MM.1S (cell line): ENCODE measurements at regions not wholly inside any gene's neighbourhood (a gene's known extent, or its start where the extent isn't known, plus 50 kb on each side); places are given as distances from the start of the nearest gene placed in this dataset.

Source experiments
- DNase-seq: peaks from one replicate; pipeline ENCODE4 v3.0.0-alpha.2; 2015
- H2AFZ ChIP-seq: fragments of 300-600 bp; sonication (generic); 2 replicates; pipeline ENCODE4 v1.6.0; 2016; ENCODE audit warnings: antibody characterized with exemption, low read length
- H3F3A ChIP-seq: fragments of 300-600 bp; sonication (generic); 2 replicates; pipeline ENCODE4 v1.6.1; 2016; ENCODE audit warnings: mild to moderate bottlenecking, antibody characterized with exemption, low read length, moderate library complexity, mixed read lengths; ENCODE audit not compliant: insufficient read depth
- H3K27ac ChIP-seq: fragments of 300-600 bp; sonication (generic); 2 replicates; pipeline ENCODE4 v1.5.1; 2016; ENCODE audit warnings: mild to moderate bottlenecking, low read length
- H3K27me3 ChIP-seq: fragments of 300-600 bp; sonication (generic); replicated peaks from 2 replicates; pipeline ENCODE4 v1.6.0; 2016; ENCODE audit warnings: low read length; ENCODE audit not compliant: insufficient read depth
- H3K36me3 ChIP-seq: fragments of 300-600 bp; sonication (generic); replicated peaks from 2 replicates; pipeline ENCODE4 v1.6.1; 2016; ENCODE audit warnings: mild to moderate bottlenecking, low read length, mixed read lengths; ENCODE audit not compliant: insufficient read depth
- H3K4me1 ChIP-seq: fragments of 300-600 bp; sonication (generic); 2 replicates; pipeline ENCODE4 v1.6.1; 2016; ENCODE audit warnings: low read length, mixed read lengths
- H3K4me2 ChIP-seq: fragments of 300-600 bp; sonication (generic); 2 replicates; pipeline ENCODE4 v1.6.0; 2016; ENCODE audit warnings: low read depth, low read length
- H3K4me3 ChIP-seq: fragments of 300-600 bp; sonication (generic); 2 replicates; pipeline ENCODE4 v1.5.1; 2016; ENCODE audit warnings: low read length, mixed read lengths
- H3K79me2 ChIP-seq: fragments of 300-600 bp; sonication (generic); 2 replicates; pipeline ENCODE4 v1.6.1; 2016; ENCODE audit warnings: mixed run types, low read length, mixed read lengths
- H3K9ac ChIP-seq: fragments of 300-600 bp; sonication (generic); 2 replicates; pipeline ENCODE4 v1.6.1; 2016; ENCODE audit warnings: low read length, mixed read lengths
- H3K9me2 ChIP-seq: fragments of 300-600 bp; sonication (generic); replicated peaks from 2 replicates; pipeline ENCODE4 v1.6.1; 2016; ENCODE audit warnings: mild to moderate bottlenecking, low read length, mixed read lengths; ENCODE audit not compliant: insufficient read depth
- H3K9me3 ChIP-seq: fragments of 300-600 bp; sonication (generic); replicated peaks from 2 replicates; pipeline ENCODE4 v1.6.1; 2016; ENCODE audit warnings: mild to moderate bottlenecking, low read length, mixed read lengths; ENCODE audit not compliant: insufficient read depth
- H4K20me1 ChIP-seq: fragments of 300-600 bp; sonication (generic); 2 replicates; pipeline ENCODE4 v1.6.1; 2016; ENCODE audit warnings: mild to moderate bottlenecking, low read length, moderate library complexity, mixed read lengths; ENCODE audit not compliant: insufficient read depth
- EZH2 ChIP-seq: fragments of 300-600 bp; sonication (generic); optimal IDR thresholded peaks from 2 replicates; pipeline ENCODE3; 2017; ENCODE audit warnings: low read depth, mild to moderate bottlenecking, antibody characterized with exemption, low read length, mixed read lengths
- EZH2phosphoT487 ChIP-seq: fragments of 300-600 bp; sonication (generic); IDR thresholded peaks from 2 replicates; pipeline ENCODE4 v1.6.1; 2018; ENCODE audit warnings: antibody characterized with exemption, low read length
- TF ChIP-seq, protein P1 (sequence below): fragments of 300-600 bp; sonication (generic); IDR thresholded peaks from 2 replicates; pipeline ENCODE4 v1.5.1; 2016; ENCODE audit warnings: antibody characterized with exemption, low read length, mixed read lengths

DNA sequence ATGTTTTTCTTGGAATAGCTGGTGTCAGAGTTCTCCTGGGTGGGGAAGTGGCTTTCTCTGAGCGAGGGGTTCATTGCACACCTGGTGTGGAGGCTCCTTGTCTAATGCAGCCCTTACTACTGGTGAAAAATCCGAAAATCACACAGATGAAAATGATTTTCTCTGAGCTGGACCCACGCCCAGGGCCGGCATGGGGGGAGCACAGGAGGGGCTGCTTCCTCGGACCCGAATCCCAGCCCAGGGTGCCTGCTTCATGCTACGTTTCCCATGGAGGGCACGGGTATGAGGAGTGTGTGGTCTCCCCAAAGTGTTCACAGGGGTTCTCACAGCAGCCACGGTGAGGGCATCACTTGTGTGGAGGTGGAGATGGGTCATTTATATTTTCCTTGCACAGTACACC lies 288.0 kb upstream of the HDAC4 start:
- H2AFZ ChIP-seq, result no peak overlapping the region
- no peaks in the 10 kb centered on the region for H3K9me3 ChIP-seq
- DNase-seq, result no peak

DNA sequence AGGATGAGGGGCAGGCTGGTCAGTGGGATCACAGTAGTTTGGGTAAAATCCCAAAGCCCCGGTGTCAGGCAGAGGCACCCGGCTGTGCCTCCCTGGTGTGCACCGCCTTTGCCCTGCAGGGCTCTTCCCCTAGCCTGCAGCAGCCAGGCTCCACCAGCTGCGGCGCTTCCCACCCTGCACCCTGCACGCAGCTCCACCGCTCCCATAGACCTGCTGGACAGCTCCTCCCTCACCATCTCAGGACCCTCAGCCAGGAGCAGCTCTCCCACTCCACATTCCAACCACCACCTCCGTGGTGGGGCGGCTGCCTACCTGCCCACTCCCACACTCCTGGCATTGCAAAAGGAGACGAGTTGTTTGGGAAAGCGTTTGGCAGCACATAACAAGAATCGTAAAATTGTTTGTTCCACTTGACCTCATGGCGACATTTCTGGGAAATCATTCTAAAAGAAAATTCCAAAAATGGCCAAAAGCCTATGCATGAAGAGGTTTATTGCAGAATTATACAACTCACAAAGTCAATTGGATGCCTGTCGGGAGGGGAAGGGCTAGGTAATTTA lies 287.4 kb upstream of the HDAC4 start:
- H3K4me2 ChIP-seq, result no peak overlapping the region
- no peaks in the 10 kb centered on the region for H3F3A ChIP-seq
- H3K4me3 ChIP-seq, result no peak overlapping the region
- H3K9me3 ChIP-seq, result no peaks in the 10 kb centered on the region
- H3K36me3 ChIP-seq, result no peaks in the 10 kb centered on the region
- DNase-seq, result no peak
- no peaks in the 10 kb centered on the region for H3K4me1 ChIP-seq
- no peaks in the 10 kb centered on the region for H3K9me2 ChIP-seq
- H3K79me2 ChIP-seq, result no peaks in the 10 kb centered on the region
- no peak overlapping the region for H3K9ac ChIP-seq
- H4K20me1 ChIP-seq, result no peaks in the 10 kb centered on the region
- no peak overlapping the region for H2AFZ ChIP-seq
- no peak overlapping the region for H3K27ac ChIP-seq
- TF ChIP-seq, protein P1, sequence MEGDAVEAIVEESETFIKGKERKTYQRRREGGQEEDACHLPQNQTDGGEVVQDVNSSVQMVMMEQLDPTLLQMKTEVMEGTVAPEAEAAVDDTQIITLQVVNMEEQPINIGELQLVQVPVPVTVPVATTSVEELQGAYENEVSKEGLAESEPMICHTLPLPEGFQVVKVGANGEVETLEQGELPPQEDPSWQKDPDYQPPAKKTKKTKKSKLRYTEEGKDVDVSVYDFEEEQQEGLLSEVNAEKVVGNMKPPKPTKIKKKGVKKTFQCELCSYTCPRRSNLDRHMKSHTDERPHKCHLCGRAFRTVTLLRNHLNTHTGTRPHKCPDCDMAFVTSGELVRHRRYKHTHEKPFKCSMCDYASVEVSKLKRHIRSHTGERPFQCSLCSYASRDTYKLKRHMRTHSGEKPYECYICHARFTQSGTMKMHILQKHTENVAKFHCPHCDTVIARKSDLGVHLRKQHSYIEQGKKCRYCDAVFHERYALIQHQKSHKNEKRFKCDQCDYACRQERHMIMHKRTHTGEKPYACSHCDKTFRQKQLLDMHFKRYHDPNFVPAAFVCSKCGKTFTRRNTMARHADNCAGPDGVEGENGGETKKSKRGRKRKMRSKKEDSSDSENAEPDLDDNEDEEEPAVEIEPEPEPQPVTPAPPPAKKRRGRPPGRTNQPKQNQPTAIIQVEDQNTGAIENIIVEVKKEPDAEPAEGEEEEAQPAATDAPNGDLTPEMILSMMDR, result no peak
- TF ChIP-seq EZH2 (no peak), EZH2phosphoT487 (no peak)
- no peaks in the 10 kb centered on the region for H3K27me3 ChIP-seq

More for the DNA sequence above, 288.0 kb upstream of the HDAC4 start:
- no peaks in the 10 kb centered on the region for H3K36me3 ChIP-seq
- H3K4me2 ChIP-seq, result no peak overlapping the region
- no peaks in the 10 kb centered on the region for H3F3A ChIP-seq
- H3K4me1 ChIP-seq, result no peaks in the 10 kb centered on the region
- no peak overlapping the region for H3K27ac ChIP-seq
- no peaks in the 10 kb centered on the region for H3K79me2 ChIP-seq
- no peak overlapping the region for H3K4me3 ChIP-seq
- H3K9me2 ChIP-seq, result no peaks in the 10 kb centered on the region
- no peak overlapping the region for H3K9ac ChIP-seq
- H4K20me1 ChIP-seq, result no peaks in the 10 kb centered on the region
- TF ChIP-seq EZH2phosphoT487 (no peak), EZH2 (no peak)
- TF ChIP-seq, protein P1, result no peak
- no peaks in the 10 kb centered on the region for H3K27me3 ChIP-seq

DNA sequence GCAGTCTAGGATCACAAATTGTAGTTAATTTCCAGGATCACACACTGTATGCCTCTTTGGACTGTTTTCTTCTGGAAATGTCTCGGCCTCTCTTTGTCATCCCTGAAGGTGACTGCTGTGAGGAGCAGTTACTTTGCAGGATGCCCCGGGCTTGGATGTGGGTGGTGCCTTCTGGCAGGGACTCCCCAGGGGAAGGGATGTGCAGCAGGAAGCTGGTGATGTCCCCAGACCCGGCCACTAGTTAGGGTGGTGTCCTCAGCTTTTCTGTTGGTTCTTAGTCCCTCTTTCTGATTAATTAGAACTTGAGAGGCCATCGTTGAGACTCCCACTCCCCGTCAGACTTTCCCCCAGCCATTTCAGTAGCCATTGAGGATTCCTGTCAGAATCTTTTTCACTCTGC lies 286.6 kb upstream of the HDAC4 start:
- Histone ChIP-seq H3K9ac (no peak overlapping the region), H3K9me3 (no peaks in the 10 kb centered on the region), H3K9me2 (no peaks in the 10 kb centered on the region), H3K79me2 (no peaks in the 10 kb centered on the region), H3K4me2 (no peak overlapping the region), H3K4me3 (no peak overlapping the region), H4K20me1 (no peaks in the 10 kb centered on the region), H3K4me1 (no peaks in the 10 kb centered on the region), H3K27ac (no peak overlapping the region), H3K36me3 (no peaks in the 10 kb centered on the region), H3F3A (no peaks in the 10 kb centered on the region), H2AFZ (no peak overlapping the region), H3K27me3 (no peaks in the 10 kb centered on the region)
- TF ChIP-seq, protein P1, result no peak
- TF ChIP-seq EZH2phosphoT487 (no peak), EZH2 (no peak)
- DNase-seq, result no peak
